H1 (cell line): ENCODE measurements at regions not wholly inside any gene's neighbourhood (a gene's known extent, or its start where the extent isn't known, plus 50 kb on each side); places are given as distances from the start of the nearest gene placed in this dataset.

Experiments
- CTCF ChIA-PET: fragments of 300-600 bp; sonication (Branson Sonifier 250); formaldehyde crosslinking; loops from one replicate; lab custom pipeline; 2021; ENCODE audit not compliant: partially characterized antibody; lab: Charles Lee
- POLR2A ChIA-PET: fragments of 300-600 bp; sonication (Branson Sonifier 250); formaldehyde crosslinking; loops from one replicate; lab custom pipeline; 2021; ENCODE audit warnings: inconsistent platforms; ENCODE audit not compliant: partially characterized antibody; lab: Charles Lee
- DNase-seq, 2 experiments: peaks; one replicate each; pipeline versions ENCODE4 v3.0.0 to v3.0.0-alpha.2; 2010 to 2022; ENCODE audit warnings: low spot score in 2 of 2, low read depth in 1 of 2, mixed read lengths in 1 of 2
- FAIRE-seq: peaks from 2 replicates; lab custom pipeline; 2011; peaks lifted over from hg19 to GRCh38; lab: Jason Lieb, UNC
- H2AFZ ChIP-seq: 2 replicates; pipeline ENCODE4 v1.8.1; 2012; ENCODE audit warnings: low read length, inconsistent platforms
- H2AK5ac ChIP-seq: 2 replicates; pipeline ENCODE4 v1.6.1; 2013; ENCODE audit warnings: low read depth, low read length
- H2BK120ac ChIP-seq: replicated peaks from 2 replicates; pipeline ENCODE3; 2013; ENCODE audit warnings: low read depth, low read length, inconsistent platforms
- H2BK12ac ChIP-seq: 2 replicates; pipeline ENCODE4 v1.6.1; 2013; ENCODE audit warnings: low read depth, low read length
- H2BK15ac ChIP-seq: 2 replicates; pipeline ENCODE4 v1.6.1; 2013; ENCODE audit warnings: low read length
- H2BK20ac ChIP-seq: 2 replicates; pipeline ENCODE4 v1.6.1; 2013; ENCODE audit warnings: low read length
- H2BK5ac ChIP-seq: 2 replicates; pipeline ENCODE4 v1.6.1; 2013; ENCODE audit warnings: low read depth, low read length
- H3K14ac ChIP-seq: 2 replicates; pipeline ENCODE4 v1.6.1; 2013; ENCODE audit warnings: inconsistent platforms; ENCODE audit not compliant: insufficient read length
- H3K18ac ChIP-seq: 2 replicates; pipeline ENCODE4 v1.6.1; 2013; ENCODE audit warnings: low read length; ENCODE audit errors: extremely low read depth
- H3K23ac ChIP-seq: 2 replicates; pipeline ENCODE4 v1.6.1; 2013; ENCODE audit warnings: inconsistent platforms; ENCODE audit not compliant: insufficient read length
- H3K23me2 ChIP-seq: 2 replicates; pipeline ENCODE4 v1.6.1; 2013; ENCODE audit warnings: low read depth, low read length
- H3K27ac ChIP-seq: 2 replicates; pipeline ENCODE4 v1.6.1; 2011; ENCODE audit warnings: low read depth, low read length, inconsistent platforms
- H3K27me3 ChIP-seq, 4 experiments: replicated peaks in 1 of 4; 1 replicate in 1 of 4; 2 replicates in 3 of 4; pipeline versions ENCODE4 v1.6.1 to v1.8.1; 2011 to 2013; ENCODE audit warnings: low read length in 3 of 4, mild to moderate bottlenecking in 3 of 4, inconsistent platforms in 2 of 4, mixed read lengths in 2 of 4, moderate library complexity in 1 of 4; ENCODE audit not compliant: control insufficient read depth in 3 of 4, insufficient read depth in 3 of 4; ENCODE audit errors: extremely low read depth in 1 of 4
- H3K36me3 ChIP-seq, 4 experiments: 2 replicates each; pipeline versions ENCODE4 v1.6.1 to v1.8.1; 2011 to 2013; ENCODE audit warnings: mild to moderate bottlenecking in 4 of 4, low read length in 3 of 4, moderate library complexity in 2 of 4, control low read depth in 1 of 4, inconsistent platforms in 1 of 4; ENCODE audit not compliant: insufficient read depth in 4 of 4, control insufficient read depth in 2 of 4
- H3K4ac ChIP-seq: replicated peaks from 2 replicates; pipeline ENCODE3; 2013; ENCODE audit warnings: low read length, low read depth, mixed read lengths, inconsistent platforms; ENCODE audit not compliant: insufficient read length
- H3K4me1 ChIP-seq, 4 experiments: replicated peaks in 1 of 4; 1 replicate in 1 of 4; 2 replicates in 3 of 4; pipeline versions ENCODE4 v1.6.1 to v1.8.1; 2011 to 2013; ENCODE audit warnings: low read length in 3 of 4, inconsistent platforms in 2 of 4, mixed read lengths in 1 of 4; ENCODE audit not compliant: insufficient read depth in 4 of 4, control insufficient read depth in 3 of 4
- H3K4me2 ChIP-seq, 2 experiments: 2 replicates each; pipeline versions ENCODE4 v1.6.1 to v1.8.1; 2011 to 2013; ENCODE audit warnings: low read depth in 2 of 2, low read length in 2 of 2, control low read depth in 1 of 2, inconsistent platforms in 1 of 2, mild to moderate bottlenecking in 1 of 2; ENCODE audit not compliant: insufficient read depth in 1 of 2
- H3K4me3 ChIP-seq, 4 experiments: fragments of 200-600, 300-600 bp in 1 of 4; sonication (generic), shearing (Covaris generic), sonication (Bioruptor Twin) in 1 of 4; 2 replicates each; pipeline versions ENCODE4 v1.5.1 to v1.8.1; 2011 to 2016; ENCODE audit warnings: low read length in 4 of 4, low read depth in 3 of 4, control low read depth in 2 of 4, inconsistent platforms in 2 of 4, mild to moderate bottlenecking in 2 of 4, mixed read lengths in 1 of 4, moderate library complexity in 1 of 4; ENCODE audit not compliant: insufficient read depth in 2 of 4; ENCODE audit errors: extremely low read depth in 1 of 4
- H3K56ac ChIP-seq: replicated peaks from 2 replicates; pipeline ENCODE3; 2013; ENCODE audit warnings: low read depth, mild to moderate bottlenecking, mixed read lengths, low read length, inconsistent platforms; ENCODE audit not compliant: insufficient read length
- H3K79me1 ChIP-seq: 2 replicates; pipeline ENCODE4 v1.6.1; 2013; ENCODE audit warnings: low read depth, low read length, control low read depth
- H3K79me2 ChIP-seq, 2 experiments: 2 replicates each; pipeline versions ENCODE4 v1.6.1 to v1.8.1; 2012 to 2013; ENCODE audit warnings: low read length in 2 of 2, mild to moderate bottlenecking in 2 of 2, inconsistent platforms in 1 of 2; ENCODE audit not compliant: insufficient read depth in 2 of 2, control insufficient read depth in 1 of 2
- H3K9ac ChIP-seq, 4 experiments: replicated peaks in 1 of 4; 1 replicate in 1 of 4; 2 replicates in 3 of 4; pipeline versions ENCODE4 v1.6.1 to v1.8.1; 2011 to 2013; ENCODE audit warnings: low read depth in 3 of 4, low read length in 3 of 4, control low read depth in 2 of 4, mild to moderate bottlenecking in 2 of 4, moderate library complexity in 2 of 4, inconsistent platforms in 1 of 4; ENCODE audit errors: extremely low read depth in 1 of 4
- H3K9me3 ChIP-seq, 2 experiments: 2 replicates each; pipeline versions ENCODE4 v1.6.1 to v1.8.1; 2012 to 2013; ENCODE audit warnings: mild to moderate bottlenecking in 2 of 2, moderate library complexity in 2 of 2, control low read depth in 1 of 2, inconsistent platforms in 1 of 2, low read depth in 1 of 2, low read length in 1 of 2, mixed read lengths in 1 of 2; ENCODE audit not compliant: insufficient read depth in 2 of 2
- H4K20me1 ChIP-seq, 2 experiments: replicated peaks in 1 of 2; 2 replicates each; pipeline versions ENCODE3 to v1.8.1; 2011 to 2013; ENCODE audit warnings: inconsistent platforms in 2 of 2, low read length in 2 of 2, mild to moderate bottlenecking in 1 of 2; ENCODE audit not compliant: insufficient read depth in 2 of 2, control insufficient read depth in 1 of 2
- H4K5ac ChIP-seq: 2 replicates; pipeline ENCODE4 v1.6.1; 2013; ENCODE audit warnings: low read length, low read depth, mixed read lengths, inconsistent platforms; ENCODE audit not compliant: insufficient read length
- H4K8ac ChIP-seq: 2 replicates; pipeline ENCODE4 v1.8.0; 2013; ENCODE audit warnings: mild to moderate bottlenecking, moderate library complexity, low read length, inconsistent platforms; ENCODE audit not compliant: insufficient read depth; ENCODE audit errors: extremely low read depth
- H4K91ac ChIP-seq: replicated peaks from 2 replicates; pipeline ENCODE3; 2013; ENCODE audit warnings: low read length, mixed read lengths, inconsistent platforms; ENCODE audit not compliant: insufficient read length
- JUND ChIP-seq: IDR thresholded peaks from 2 replicates; pipeline ENCODE4 v1.6.1; 2011; ENCODE audit warnings: mild to moderate bottlenecking, improper control_type of control experiment, low read length
- NANOG ChIP-seq: IDR thresholded peaks from 2 replicates; pipeline ENCODE4 v1.6.1; 2011; ENCODE audit warnings: low read length, low read depth, mild to moderate bottlenecking, inconsistent platforms; ENCODE audit not compliant: insufficient read depth, poor library complexity, severe bottlenecking
- SP2 ChIP-seq: IDR thresholded peaks from 2 replicates; pipeline ENCODE4 v1.6.1; 2012; ENCODE audit warnings: mild to moderate bottlenecking, low read length, inconsistent platforms
- WGBS, 2 experiments: shearing (Covaris generic) in 1 of 2; methylation state at CpG; one replicate each; pipeline versions ENCODE4 v1.1.6 to v1.1.7; 2013 to 2015; ENCODE audit warnings: low lambda C conversion rate in 2 of 2, mixed read lengths in 2 of 2, inconsistent platforms in 1 of 2, low coverage in 1 of 2, missing lambda C conversion rate in 1 of 2; ENCODE audit not compliant: insufficient replicate concordance in 2 of 2, insufficient coverage in 1 of 2, insufficient read length in 1 of 2; ENCODE audit errors: extremely low coverage in 1 of 2, missing lambda C conversion rate in 1 of 2; 5-methylcytosine and 5-hydroxymethylcytosine counted together

- Histone ChIP-seq H3K23me2 (0 out of 2 replicates have a peak, but pooled peaks cover 2% of the 10 kb centered on the region), H3K18ac (no peak overlapping the region), H2AFZ (no peak overlapping the region), H3K4me1 (no peaks in the 10 kb centered on the region), H2BK20ac (no peak overlapping the region), H4K91ac (no peak overlapping the region), H3K27ac (no peak overlapping the region), H3K23ac (no peak overlapping the region), H3K79me1 (no peaks in the 10 kb centered on the region)
- TF ChIP-seq SP2 (no peak), NANOG (no peak), JUND (no peak)
- TF ChIP-seq, all 59 proteins: peak for 0
- Histone ChIP-seq H4K5ac (no peak overlapping the region), H3K9ac (no peak overlapping the region), H2BK15ac (no peak overlapping the region), H2BK120ac (no peak overlapping the region), H3K36me3 (no peaks in the 10 kb centered on the region), H3K56ac (no peak overlapping the region), H3K14ac (no peak overlapping the region), H3K4ac (no peak overlapping the region), H4K20me1 (no peaks in the 10 kb centered on the region), H2BK5ac (no peak overlapping the region), H3K9me3 (peaks cover 0 to 5% of the 10 kb centered on the region in 2 experiments; a peak in 2 of 4 replicates), H3K4me2 (no peak overlapping the region), H3K27me3 (no peaks in the 10 kb centered on the region; a peak in 1 of 7 replicates), H2BK12ac (no peak overlapping the region), H4K8ac (no peak overlapping the region), H2AK5ac (no peak overlapping the region), H3K79me2 (no peaks in the 10 kb centered on the region), H3K4me3 (no peak overlapping the region)
- FAIRE-seq (no peak), DNase-seq (no peak)
- ChIA-PET CTCF (interaction anchor here (0.6 to 1.5 kb wide), 2 partner anchors 12 to 115 kb away, joined by 3 read pairs; no protein-coding TSS in a partner anchor), POLR2A (no interaction called here)
- WGBS, 2 experiments, result 92% methylated on average over 2 of the region's 2 CpGs; no CpG with 5 or more reads in 1 of the 2 experiments
These were observed 315.8 kb upstream of the PRICKLE1 start for GRCh38 chr12:42905419-42905705.
